GM12892 (cell line): ENCODE measurements at regions not wholly inside any gene's neighbourhood (a gene's known extent, or its start where the extent isn't known, plus 50 kb on each side); places are given as distances from the start of the nearest gene placed in this dataset.

Experiments
- POLR2A ChIP-seq: IDR thresholded peaks from 2 replicates; pipeline ENCODE4 v1.6.1; 2011; ENCODE audit warnings: low read depth, low read length, control low read depth
- POLR2AphosphoS5 ChIP-seq: IDR thresholded peaks from 2 replicates; pipeline ENCODE4 v1.6.1; 2011; ENCODE audit warnings: low read depth, low read length, control low read depth
- TAF1 ChIP-seq: IDR thresholded peaks from 2 replicates; pipeline ENCODE4 v1.6.1; 2011; ENCODE audit warnings: low read depth, mild to moderate bottlenecking, control low read depth, low read length, borderline replicate concordance

DNA sequence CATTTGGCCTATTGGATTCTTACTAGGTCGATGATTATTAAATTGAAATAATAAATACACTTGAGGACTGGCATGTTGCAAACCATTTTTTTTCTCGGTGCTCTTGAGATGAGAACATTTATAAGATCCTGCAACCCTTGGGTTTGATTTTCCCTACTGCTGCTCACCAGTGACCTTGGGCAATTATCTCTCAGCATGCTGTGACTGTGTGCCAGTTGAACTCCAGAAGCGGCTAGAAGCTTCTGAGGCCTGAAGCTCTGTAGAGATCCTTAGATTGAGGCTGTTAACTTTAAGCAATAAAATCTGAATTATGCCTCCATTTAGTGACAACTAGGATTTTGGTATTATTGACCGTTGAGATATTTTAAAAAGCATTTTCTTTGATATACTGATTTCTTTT is 489.8 kb downstream of the MAT2B start:
- TF ChIP-seq POLR2AphosphoS5 (no peak), POLR2A (no peak), TAF1 (no peak)
